HCT116 (cell line): ENCODE measurements at regions not wholly inside any gene's neighbourhood (a gene's known extent, or its start where the extent isn't known, plus 50 kb on each side); places are given as distances from the start of the nearest gene placed in this dataset.

Source experiments
- ATAC-seq: fragments of 200-7000 bp; cut with Tn5 transposase; 2 replicates; pipeline ENCODE4 v1.9.1; 2020; ENCODE audit warnings: mild to moderate bottlenecking, moderate library complexity
- BruUV-seq: library from RNA; stranded (reverse); fragments of 400-500 nt; replicated peaks from 2 replicates; lab custom pipeline; 2021; lab: Mats Ljungman, UMichigan
- CTCF ChIA-PET: fragments of 300-600 bp; sonication (Branson Sonifier 250); formaldehyde crosslinking; loops from one replicate; lab custom pipeline; 2021; ENCODE audit warnings: antibody characterized with exemption; lab: Charles Lee
- POLR2A ChIA-PET: fragments of 300-600, 350-600 bp; sonication (Branson Sonifier 250); formaldehyde crosslinking; loops from one replicate; lab custom pipeline; 2021; ENCODE audit warnings: antibody characterized with exemption; lab: Charles Lee
- RAD21 ChIA-PET, 2 experiments: fragments of 300-600 bp; sonication (Branson Sonifier 250); formaldehyde crosslinking; loops; one replicate each; lab custom pipeline; 2023; ENCODE audit warnings: low total read pairs in 2 of 2; ENCODE audit not compliant: uncharacterized antibody in 2 of 2, unreplicated experiment in 2 of 2, low non-redundant PET in 1 of 2; lab: Charles Lee
- DNase-seq: peaks from one replicate; pipeline ENCODE4 v3.0.0-alpha.2; 2010; ENCODE audit warnings: low read depth, low spot score
- H2AFZ ChIP-seq: fragments of 200-600 bp; shearing (Covaris generic), sonication (generic); 2 replicates; pipeline ENCODE4 v1.6.1; 2017; ENCODE audit warnings: low read depth, mixed run types, mixed read lengths, antibody characterized with exemption, low read length; ENCODE audit not compliant: poor library complexity, severe bottlenecking
- H3K27ac ChIP-seq: 2 replicates; pipeline ENCODE4 v1.5.1; 2012; ENCODE audit warnings: low read depth, low read length
- H3K27me3 ChIP-seq: fragments of 200-600 bp; sonication (generic); 2 replicates; pipeline ENCODE4 v1.6.1; 2016; ENCODE audit warnings: mixed run types, low read length, mixed read lengths; ENCODE audit not compliant: insufficient read depth
- H3K36me3 ChIP-seq, 2 experiments: fragments of 200-500 bp in 1 of 2; fragments of 200-600 bp in 1 of 2; sonication (Bioruptor generic) in 1 of 2; sonication (generic) in 1 of 2; 2 replicates each; pipeline versions ENCODE4 v1.5.1 to v1.6.1; 2014 to 2016; ENCODE audit warnings: low read length in 2 of 2, inconsistent platforms in 1 of 2, mixed read lengths in 1 of 2, mixed run types in 1 of 2; ENCODE audit not compliant: insufficient read depth in 2 of 2, control insufficient read depth in 1 of 2
- H3K4me1 ChIP-seq, 2 experiments: fragments of 200-600 bp in 1 of 2; sonication (generic) in 1 of 2; 2 replicates each; pipeline versions ENCODE4 v1.5.1 to v1.6.1; 2012 to 2017; ENCODE audit warnings: low read length in 2 of 2, inconsistent platforms in 1 of 2, mild to moderate bottlenecking in 1 of 2, mixed read lengths in 1 of 2, mixed run types in 1 of 2, moderate library complexity in 1 of 2; ENCODE audit not compliant: insufficient read depth in 2 of 2, control insufficient read depth in 1 of 2
- H3K4me2 ChIP-seq: fragments of 200-600 bp; sonication (generic); 2 replicates; pipeline ENCODE4 v1.6.1; 2017; ENCODE audit warnings: mixed run types, low read length, mixed read lengths
- H3K4me3 ChIP-seq, 2 experiments: fragments of 200-600 bp in 1 of 2; sonication (generic) in 1 of 2; replicated peaks in 1 of 2; 2 replicates each; pipeline ENCODE4 v1.5.1; 2011 to 2016; ENCODE audit warnings: low read length in 2 of 2, control low read depth in 1 of 2, low read depth in 1 of 2, mild to moderate bottlenecking in 1 of 2, mixed read lengths in 1 of 2, mixed run types in 1 of 2
- H3K79me2 ChIP-seq: fragments of 200-600 bp; sonication (generic); 2 replicates; pipeline ENCODE4 v1.6.1; 2017; ENCODE audit warnings: mild to moderate bottlenecking, mixed run types, low read length, moderate library complexity, mixed read lengths; ENCODE audit not compliant: insufficient read depth
- H3K9ac ChIP-seq: fragments of 200-600 bp; sonication (generic); 2 replicates; pipeline ENCODE4 v1.6.1; 2016; ENCODE audit warnings: low read length, mixed read lengths
- H3K9me2 ChIP-seq: fragments of 200-600 bp; sonication (generic), shearing (Covaris generic); 2 replicates; pipeline ENCODE4 v1.6.1; 2017; ENCODE audit warnings: mixed run types, mild to moderate bottlenecking, moderate library complexity; ENCODE audit not compliant: insufficient read depth
- H3K9me3 ChIP-seq, 2 experiments: fragments of 200-500 bp in 1 of 2; fragments of 200-600 bp in 1 of 2; sonication (Bioruptor generic) in 1 of 2; sonication (generic) in 1 of 2; 2 replicates each; pipeline ENCODE4 v1.6.1; 2014 to 2017; ENCODE audit warnings: low read length in 2 of 2, mixed read lengths in 2 of 2, inconsistent platforms in 1 of 2, low read depth in 1 of 2, mild to moderate bottlenecking in 1 of 2, mixed run types in 1 of 2, moderate library complexity in 1 of 2; ENCODE audit not compliant: control insufficient read depth in 1 of 2, insufficient read depth in 1 of 2
- H4K20me1 ChIP-seq: fragments of 200-600 bp; sonication (generic), shearing (Covaris generic); 2 replicates; pipeline ENCODE4 v1.6.1; 2017; ENCODE audit warnings: mixed run types, mild to moderate bottlenecking, moderate library complexity; ENCODE audit not compliant: insufficient read depth
- ATF3 ChIP-seq: IDR thresholded peaks from 2 replicates; pipeline ENCODE4 v1.6.1; 2012
- CBX3 ChIP-seq: IDR thresholded peaks from 2 replicates; pipeline ENCODE4 v1.6.1; 2012; ENCODE audit warnings: low read depth
- CEBPB ChIP-seq: IDR thresholded peaks from 2 replicates; pipeline ENCODE4 v1.6.1; 2012; ENCODE audit warnings: low read depth
- EGR1 ChIP-seq: IDR thresholded peaks from 2 replicates; pipeline ENCODE4 v1.6.1; 2012; ENCODE audit warnings: low read depth
- ELF1 ChIP-seq: IDR thresholded peaks from 2 replicates; pipeline ENCODE4 v1.6.1; 2012; ENCODE audit warnings: low read depth, borderline replicate concordance
- EZH2 ChIP-seq: fragments of 200-600 bp; sonication (generic); IDR thresholded peaks from 2 replicates; pipeline ENCODE4 v1.6.1; 2017; ENCODE audit warnings: antibody characterized with exemption, mixed run types
- EZH2phosphoT487 ChIP-seq: fragments of 200-600 bp; IDR thresholded peaks from 2 replicates; pipeline ENCODE4 v1.6.1; 2018; ENCODE audit warnings: antibody characterized with exemption, borderline replicate concordance
- FOSL1 ChIP-seq: IDR thresholded peaks from 2 replicates; pipeline ENCODE4 v1.6.1; 2012; ENCODE audit warnings: low read depth
- JUND ChIP-seq: IDR thresholded peaks from 2 replicates; pipeline ENCODE4 v1.6.1; 2012
- MAX ChIP-seq: IDR thresholded peaks from 2 replicates; pipeline ENCODE4 v1.6.1; 2012
- POLR2A ChIP-seq: IDR thresholded peaks from 2 replicates; pipeline ENCODE4 v1.7.0; 2011; ENCODE audit warnings: borderline replicate concordance; ENCODE audit not compliant: insufficient read depth, insufficient read length; ENCODE audit errors: extremely low read depth
- POLR2AphosphoS5 ChIP-seq: IDR thresholded peaks from 2 replicates; pipeline ENCODE4 v1.6.1; 2011; ENCODE audit warnings: mild to moderate bottlenecking, low read depth, low read length, moderate library complexity
- RAD21 ChIP-seq: IDR thresholded peaks from 2 replicates; pipeline ENCODE4 v1.6.1; 2012; ENCODE audit warnings: low read depth, mild to moderate bottlenecking
- REST ChIP-seq: IDR thresholded peaks from 2 replicates; pipeline ENCODE4 v1.6.1; 2012; ENCODE audit warnings: low read depth
- SIN3A ChIP-seq: IDR thresholded peaks from 2 replicates; pipeline ENCODE4 v1.6.1; 2012; ENCODE audit warnings: low read depth
- SP1 ChIP-seq: IDR thresholded peaks from 2 replicates; pipeline ENCODE4 v1.6.1; 2012; ENCODE audit warnings: low read depth
- TCF7L2 ChIP-seq: IDR thresholded peaks from 2 replicates; pipeline ENCODE4 v1.7.0; 2011; ENCODE audit warnings: borderline replicate concordance, inconsistent platforms; ENCODE audit not compliant: insufficient read depth, insufficient read length; ENCODE audit errors: extremely low read depth
- YY1 ChIP-seq: IDR thresholded peaks from 2 replicates; pipeline ENCODE4 v1.6.1; 2011; ENCODE audit warnings: low read length, low read depth, moderate library complexity, mild to moderate bottlenecking; ENCODE audit not compliant: insufficient replicate concordance; ENCODE audit errors: extremely low read depth
- ZFX ChIP-seq: fragments of 450-650 bp; IDR thresholded peaks from 2 replicates; pipeline ENCODE4 v1.6.1; 2017
- ZNF274 ChIP-seq: fragments of 200-500 bp; sonication (Bioruptor generic); IDR thresholded peaks from 2 replicates; pipeline ENCODE4 v1.6.1; 2014; ENCODE audit warnings: mild to moderate bottlenecking, low read depth, low read length, inconsistent platforms
- intact Hi-C: fragments of 100-400 bp; cut with micrococcal nuclease; formaldehyde crosslinking; loops from 2 replicates; pipeline ENCODE4 v1.10.0; 2022

GRCh38 chr13:78029901-78030300 lies 111.3 kb upstream of the EDNRB start:
- no peak for ATAC-seq
- Histone ChIP-seq H4K20me1 (no peaks in the 10 kb centered on the region), H3K9ac (no peak overlapping the region), H3K9me3 (peaks cover 0 to 10% of the 10 kb centered on the region in 2 experiments; a peak in 1 of 4 replicates), H3K4me3 (no peak overlapping the region), H3K4me2 (no peak overlapping the region), H3K36me3 (no peaks in the 10 kb centered on the region), H3K27me3 (no peaks in the 10 kb centered on the region), H3K79me2 (no peaks in the 10 kb centered on the region), H3K4me1 (no peaks in the 10 kb centered on the region), H3K27ac (no peak overlapping the region), H3K9me2 (no peaks in the 10 kb centered on the region), H2AFZ (no peak overlapping the region)
- ChIA-PET CTCF (no interaction called here), RAD21 (no interaction called here), POLR2A (no interaction called here)
- intact Hi-C loops = no loop called here
- DNase-seq = no peak
- no TSS peak for BruUV-seq
- TF ChIP-seq ZFX = no peak
- TF ChIP-seq POLR2A = no peak
- TF ChIP-seq YY1 = no peak
- no peak for TF ChIP-seq POLR2AphosphoS5
- TF ChIP-seq ATF3 = no peak
- TF ChIP-seq JUND = no peak
- TF ChIP-seq CBX3 = no peak
- no peak for TF ChIP-seq FOSL1
- no peak for TF ChIP-seq CEBPB
- TF ChIP-seq SIN3A = no peak
- TF ChIP-seq TCF7L2 = no peak
- TF ChIP-seq EZH2 = no peak
- TF ChIP-seq SP1 = no peak

GRCh38 chr13:78028960-78029359 lies 110.3 kb upstream of the EDNRB start:
- Histone ChIP-seq H3K27ac (no peak overlapping the region), H3K79me2 (no peaks in the 10 kb centered on the region), H3K9ac (no peak overlapping the region), H3K27me3 (no peaks in the 10 kb centered on the region)
- intact Hi-C loops = no loop called here
- no peak for ATAC-seq
- RAD21 ChIA-PET = no interaction called here
- TF ChIP-seq JUND (no peak), REST (no peak), ZNF274 (no peak), RAD21 (no peak), EZH2phosphoT487 (no peak), EZH2 (no peak), ELF1 (no peak), SIN3A (no peak), POLR2A (no peak), MAX (no peak), POLR2AphosphoS5 (no peak), EGR1 (no peak)
- TF ChIP-seq, all 23 proteins: peak for 0
- no peaks in the 10 kb centered on the region for H3K9me2 ChIP-seq
- DNase-seq = no peak
- CTCF ChIA-PET = no interaction called here
- no peak overlapping the region for H3K4me2 ChIP-seq
- no peaks in the 10 kb centered on the region for H3K36me3 ChIP-seq
- H4K20me1 ChIP-seq = no peaks in the 10 kb centered on the region
- BruUV-seq = no TSS peak
- no peak overlapping the region for H2AFZ ChIP-seq
- peaks cover 0 to 11% of the 10 kb centered on the region in 2 experiments; a peak in 1 of 4 replicates for H3K9me3 ChIP-seq
- no peaks in the 10 kb centered on the region for H3K4me1 ChIP-seq
- POLR2A ChIA-PET = no interaction called here
- no peak overlapping the region for H3K4me3 ChIP-seq
